ENCODE measurements at regions not wholly inside any gene's neighbourhood (a gene's known extent, or its start where the extent isn't known, plus 50 kb on each side); places are given as distances from the start of the nearest gene placed in this dataset.
"Not testable (repeated sequence)": the region's sequence is repeated elsewhere in the genome, so short reads cannot be mapped to it uniquely, and the experiment has no call there.

- no peak for DNase-seq
Observed at GRCh38 chr10:107540981-107541380, 376.5 kb upstream of the SORCS1 start.

GRCh38 chr10:107529350-107529749 is 364.8 kb upstream of the SORCS1 start:
- DNase-seq = no peak

- DNase-seq = no peak
Observed at GRCh38 chr10:107520348-107520747, 355.8 kb upstream of the SORCS1 start.

GRCh38 chr10:107517811-107518210 is 353.3 kb upstream of the SORCS1 start:
- no peak for DNase-seq

- no peak for DNase-seq
Observed at GRCh38 chr10:107516349-107516748, 351.8 kb upstream of the SORCS1 start.

GRCh38 chr10:107504011-107504410 is 339.5 kb upstream of the SORCS1 start:
- not testable (repeated sequence) for DNase-seq

- no peak for DNase-seq
Observed at GRCh38 chr10:107502229-107502985, 337.9 kb upstream of the SORCS1 start.

- DNase-seq = no peak
Observed at GRCh38 chr10:107498983-107499382, 334.5 kb upstream of the SORCS1 start.

GRCh38 chr10:107497024-107497423 is 332.5 kb upstream of the SORCS1 start:
- DNase-seq = no peak

- DNase-seq = no peak
Observed at GRCh38 chr10:107496594-107496993, 332.1 kb upstream of the SORCS1 start.

- no peak for DNase-seq
Observed at GRCh38 chr10:107492389-107492788, 327.9 kb upstream of the SORCS1 start.

GRCh38 chr10:107490389-107490788 is 325.9 kb upstream of the SORCS1 start:
- DNase-seq = no peak

- no peak for DNase-seq
Observed at GRCh38 chr10:107487284-107487683, 322.8 kb upstream of the SORCS1 start.

GRCh38 chr10:107485019-107485418 is 320.5 kb upstream of the SORCS1 start:
- no peak for DNase-seq

- DNase-seq = no peak
Observed at GRCh38 chr10:107481881-107482280, 317.4 kb upstream of the SORCS1 start.

- no peak for DNase-seq
Observed at GRCh38 chr10:107481224-107481623, 316.7 kb upstream of the SORCS1 start.

- DNase-seq = no peak
Observed at GRCh38 chr10:107480781-107481180, 316.3 kb upstream of the SORCS1 start.

GRCh38 chr10:107477266-107477665 is 312.8 kb upstream of the SORCS1 start:
- no peak for DNase-seq

GRCh38 chr10:107476408-107476807 is 311.9 kb upstream of the SORCS1 start:
- no peak for DNase-seq

- no peak for DNase-seq
Observed at GRCh38 chr10:107474650-107475049, 310.1 kb upstream of the SORCS1 start.

GRCh38 chr10:107473225-107473624 is 308.7 kb upstream of the SORCS1 start:
- DNase-seq = no peak

- DNase-seq = no peak
Observed at GRCh38 chr10:107471911-107472310, 307.4 kb upstream of the SORCS1 start.

- DNase-seq = no peak
Observed at GRCh38 chr10:107453561-107453960, 289.1 kb upstream of the SORCS1 start.

- no peak for DNase-seq
Observed at GRCh38 chr10:107451047-107451446, 286.5 kb upstream of the SORCS1 start.

GRCh38 chr10:107450056-107450455 is 285.6 kb upstream of the SORCS1 start:
- no peak for DNase-seq

Data from NCI-H1092 treated with DMSO at 0.1 percent for 48 hours (cell line).